Type B pancreatic cell (in vitro differentiated cells): ENCODE measurements at regions not wholly inside any gene's neighbourhood (a gene's known extent, or its start where the extent isn't known, plus 50 kb on each side); places are given as distances from the start of the nearest gene placed in this dataset.

Source experiments
- DNase-seq: peaks from one replicate; pipeline ENCODE4 v3.0.0; 2021; ENCODE audit warnings: mixed read lengths; ENCODE audit not compliant: unreplicated experiment; ENCODE audit errors: extremely low spot score
- H3K27ac Mint-ChIP-seq: 2 replicates; pipeline ENCODE4 v1.8.0; 2021; ENCODE audit warnings: mild to moderate bottlenecking, mixed read lengths
- H3K27me3 Mint-ChIP-seq: 2 replicates; pipeline ENCODE4 v1.8.0; 2021; ENCODE audit warnings: mixed read lengths
- H3K36me3 Mint-ChIP-seq: 2 replicates; pipeline ENCODE4 v1.8.0; 2021; ENCODE audit warnings: mixed read lengths
- H3K4me1 Mint-ChIP-seq: one replicate; pipeline ENCODE4 v1.8.0; 2021; ENCODE audit warnings: mixed read lengths; ENCODE audit not compliant: unreplicated experiment
- H3K4me3 Mint-ChIP-seq: 2 replicates; pipeline ENCODE4 v1.8.0; 2021; ENCODE audit warnings: mild to moderate bottlenecking, mixed read lengths
- H3K9me3 Mint-ChIP-seq: 2 replicates; pipeline ENCODE4 v1.8.0; 2021; ENCODE audit warnings: mixed read lengths
- CTCF ChIP-seq: fragments of 200-600 bp; sonication (generic); conservative IDR thresholded peaks from 2 replicates; pipeline ENCODE4 v1.5.0; 2021; ENCODE audit warnings: antibody characterized with exemption, mild to moderate bottlenecking

GRCh38 chr14:83757916-83758315 lies 1772.0 kb upstream of the FLRT2 start:
- Mint-ChIP-seq H3K27ac (no peak overlapping the region), H3K9me3 (no peaks in the 10 kb centered on the region), H3K4me1 (no peaks in the 10 kb centered on the region), H3K4me3 (no peak overlapping the region), H3K36me3 (no peaks in the 10 kb centered on the region), H3K27me3 (no peaks in the 10 kb centered on the region)
- TF ChIP-seq CTCF = no peak
- no peak for DNase-seq

GRCh38 chr14:83764656-83765599 lies 1765.0 kb upstream of the FLRT2 start:
- Mint-ChIP-seq H3K9me3 (peaks cover 10% of the 10 kb centered on the region), H3K4me1 (no peaks in the 10 kb centered on the region), H3K36me3 (no peaks in the 10 kb centered on the region), H3K27ac (no peak overlapping the region), H3K27me3 (no peaks in the 10 kb centered on the region), H3K4me3 (no peak overlapping the region)
- no peak for TF ChIP-seq CTCF
- no peak for DNase-seq

- no peaks in the 10 kb centered on the region for H3K36me3 Mint-ChIP-seq
Measured at GRCh38 chr14:83777516-83777915, 1752.4 kb upstream of the FLRT2 start.

GRCh38 chr14:83779266-83779665 lies 1750.7 kb upstream of the FLRT2 start:
- no peak overlapping the region for H3K27ac Mint-ChIP-seq
- no peak overlapping the region for H3K4me3 Mint-ChIP-seq
- H3K36me3 Mint-ChIP-seq = no peaks in the 10 kb centered on the region
- DNase-seq = no peak
- no peak for TF ChIP-seq CTCF
- H3K4me1 Mint-ChIP-seq = no peaks in the 10 kb centered on the region
- no peaks in the 10 kb centered on the region for H3K9me3 Mint-ChIP-seq
- no peaks in the 10 kb centered on the region for H3K27me3 Mint-ChIP-seq

More at GRCh38 chr14:83777516-83777915, 1752.4 kb upstream of the FLRT2 start:
- Mint-ChIP-seq H3K27me3 (no peaks in the 10 kb centered on the region), H3K9me3 (no peaks in the 10 kb centered on the region), H3K27ac (no peak overlapping the region), H3K4me3 (no peak overlapping the region), H3K4me1 (no peaks in the 10 kb centered on the region)
- DNase-seq = no peak
- TF ChIP-seq CTCF = no peak

GRCh38 chr14:83780321-83780720 lies 1749.6 kb upstream of the FLRT2 start:
- no peak for DNase-seq
- Mint-ChIP-seq H3K4me1 (no peaks in the 10 kb centered on the region), H3K4me3 (no peak overlapping the region), H3K27ac (no peak overlapping the region), H3K27me3 (no peaks in the 10 kb centered on the region), H3K9me3 (no peaks in the 10 kb centered on the region), H3K36me3 (no peaks in the 10 kb centered on the region)
- no peak for TF ChIP-seq CTCF
